GM12878 (cell line): ENCODE measurements at regions not wholly inside any gene's neighbourhood (a gene's known extent, or its start where the extent isn't known, plus 50 kb on each side); places are given as distances from the start of the nearest gene placed in this dataset.

Experiments used
- ATAC-seq: fragments of 200-7000 bp; cut with Tn5 transposase; 3 replicates; pipeline ENCODE4 v1.9.1; 2020; ENCODE audit warnings: mild to moderate bottlenecking, moderate library complexity
- BruUV-seq: library from RNA; stranded (reverse); fragments of 400-500 nt; replicated peaks from 2 replicates; lab custom pipeline; 2021; lab: Mats Ljungman, UMichigan
- CTCF ChIA-PET: fragments of 300-600 bp; sonication (Branson Sonifier 250); formaldehyde crosslinking; extraction: SDS; loops from one replicate; lab custom pipeline; 2021; ENCODE audit warnings: inconsistent platforms; lab: Yijun Ruan, JAX
- POLR2A ChIA-PET: fragments of 350-600 bp; formaldehyde crosslinking; extraction: SDS; loops from one replicate; lab custom pipeline; 2021; ENCODE audit warnings: inconsistent platforms; lab: Charles Lee
- RAD21 ChIA-PET: fragments of 300-600 bp; sonication (Branson Sonifier 250); formaldehyde crosslinking; loops from one replicate; lab custom pipeline; 2023; ENCODE audit warnings: antibody characterized with exemption; ENCODE audit not compliant: unreplicated experiment; lab: Charles Lee
- SMC1A ChIA-PET: fragments of 300-600 bp; sonication (Branson Sonifier 250); formaldehyde crosslinking; loops from one replicate; lab custom pipeline; 2023; ENCODE audit not compliant: unreplicated experiment, uncharacterized antibody; lab: Charles Lee
- DNase-seq: peaks from one replicate; pipeline ENCODE4 v3.0.0-alpha.2; 2011; ENCODE audit warnings: low read depth, low spot score
- FAIRE-seq: peaks from 3 replicates; lab custom pipeline; 2011; peaks lifted over from hg19 to GRCh38; lab: Jason Lieb, UNC
- H2AFZ ChIP-seq: 2 replicates; pipeline ENCODE4 v1.6.0; 2011; ENCODE audit warnings: low read depth, low read length, control low read depth; ENCODE audit not compliant: control insufficient read depth
- H3K27ac ChIP-seq: 2 replicates; pipeline ENCODE4 v1.5.1; 2011; ENCODE audit warnings: control low read depth; ENCODE audit not compliant: control insufficient read depth, insufficient read depth
- H3K27me3 ChIP-seq, 2 experiments: replicated peaks in 1 of 2; 2 replicates each; pipeline versions ENCODE4 v1.6.0 to v1.6.1; 2011; ENCODE audit warnings: low read length in 1 of 2; ENCODE audit not compliant: control insufficient read depth in 2 of 2, insufficient read depth in 2 of 2
- H3K36me3 ChIP-seq, 2 experiments: 2 replicates each; pipeline ENCODE4 v1.5.1; 2011; ENCODE audit warnings: low read length in 1 of 2; ENCODE audit not compliant: control insufficient read depth in 2 of 2, insufficient read depth in 2 of 2
- H3K4me1 ChIP-seq: 2 replicates; pipeline ENCODE4 v1.6.1; 2011; ENCODE audit warnings: mild to moderate bottlenecking, low read length, moderate library complexity, mixed read lengths; ENCODE audit not compliant: control insufficient read depth, insufficient read depth
- H3K4me2 ChIP-seq: 2 replicates; pipeline ENCODE4 v1.6.0; 2011; ENCODE audit warnings: control low read depth; ENCODE audit not compliant: control insufficient read depth, insufficient read depth
- H3K4me3 ChIP-seq: fragments of 200-600 bp; sonication (generic); 2 replicates; pipeline ENCODE4 v1.5.1; 2016
- H3K79me2 ChIP-seq: 2 replicates; pipeline ENCODE4 v1.6.0; 2011; ENCODE audit warnings: low read length; ENCODE audit not compliant: control insufficient read depth, insufficient read depth
- H3K9ac ChIP-seq: 2 replicates; pipeline ENCODE4 v1.8.0; 2011; ENCODE audit warnings: low read length, control low read depth, mixed read lengths; ENCODE audit not compliant: control insufficient read depth, insufficient read depth
- H3K9me3 ChIP-seq: replicated peaks from 3 replicates; pipeline ENCODE4 v1.5.1; 2011; ENCODE audit warnings: mild to moderate bottlenecking, low read length; ENCODE audit not compliant: control insufficient read depth, insufficient read depth
- H4K20me1 ChIP-seq: 2 replicates; pipeline ENCODE4 v1.6.0; 2011; ENCODE audit not compliant: control insufficient read depth, insufficient read depth
- ATF3 ChIP-seq: IDR thresholded peaks from 2 replicates; pipeline ENCODE4 v1.6.1; 2011; ENCODE audit warnings: low read depth, mild to moderate bottlenecking, low read length, moderate library complexity, borderline replicate concordance; ENCODE audit errors: extremely low read depth
- CEBPB ChIP-seq, 2 experiments: fragments of 150-350 bp in 1 of 2; IDR thresholded peaks; 2 replicates each; pipeline ENCODE4 v1.6.1; 2012 to 2014; ENCODE audit warnings: low read depth in 2 of 2, low read length in 2 of 2, borderline replicate concordance in 1 of 2, inconsistent platforms in 1 of 2
- EZH2 ChIP-seq: IDR thresholded peaks from 2 replicates; pipeline ENCODE4 v1.6.1; 2012; ENCODE audit warnings: low read depth, mild to moderate bottlenecking, control low read depth, inconsistent platforms, low read length, borderline replicate concordance; ENCODE audit not compliant: control insufficient read depth
- HDGF ChIP-seq: fragments of 450-650 bp; IDR thresholded peaks from 2 replicates; pipeline ENCODE4 v1.6.1; 2016; ENCODE audit warnings: antibody characterized with exemption
- HSF1 ChIP-seq: fragments of 150-350 bp; IDR thresholded peaks from 2 replicates; pipeline ENCODE4 v1.6.1; 2014; ENCODE audit warnings: mild to moderate bottlenecking, low read depth, low read length
- MEF2A ChIP-seq: IDR thresholded peaks from 2 replicates; pipeline ENCODE4 v1.6.1; 2011; ENCODE audit warnings: low read depth, mild to moderate bottlenecking, low read length, moderate library complexity; ENCODE audit not compliant: insufficient read depth
- TARDBP ChIP-seq: IDR thresholded peaks from 2 replicates; pipeline ENCODE4 v1.6.1; 2016; ENCODE audit warnings: borderline replicate concordance
- ZBED1 ChIP-seq: IDR thresholded peaks from 2 replicates; pipeline ENCODE4 v1.6.1; 2016; ENCODE audit warnings: borderline replicate concordance
- WGBS: methylation state at CpG from one replicate; pipeline ENCODE4 v1.1.6; 2016; ENCODE audit warnings: low lambda C conversion rate; ENCODE audit not compliant: insufficient replicate concordance, insufficient coverage; ENCODE audit errors: missing lambda C conversion rate; 5-methylcytosine and 5-hydroxymethylcytosine counted together
- in situ Hi-C: fragments of 300-500 bp; cut with MboI; formaldehyde crosslinking; loops from 9 replicates; pipeline ENCODE4 v1.14.3; 2018; ENCODE audit warnings: mixed read lengths
- intact Hi-C: fragments of 100-400 bp; cut with micrococcal nuclease; formaldehyde crosslinking; loops from one replicate; pipeline ENCODE4 v1.14.2; 2022; ENCODE audit not compliant: unreplicated experiment
- TF ChIP-seq, protein P1 (sequence below): fragments of 450-650 bp; IDR thresholded peaks from 2 replicates; pipeline ENCODE4 v1.6.1; 2017; ENCODE audit warnings: mild to moderate bottlenecking, low read depth, inconsistent platforms; ENCODE audit not compliant: poor library complexity, severe bottlenecking

DNA sequence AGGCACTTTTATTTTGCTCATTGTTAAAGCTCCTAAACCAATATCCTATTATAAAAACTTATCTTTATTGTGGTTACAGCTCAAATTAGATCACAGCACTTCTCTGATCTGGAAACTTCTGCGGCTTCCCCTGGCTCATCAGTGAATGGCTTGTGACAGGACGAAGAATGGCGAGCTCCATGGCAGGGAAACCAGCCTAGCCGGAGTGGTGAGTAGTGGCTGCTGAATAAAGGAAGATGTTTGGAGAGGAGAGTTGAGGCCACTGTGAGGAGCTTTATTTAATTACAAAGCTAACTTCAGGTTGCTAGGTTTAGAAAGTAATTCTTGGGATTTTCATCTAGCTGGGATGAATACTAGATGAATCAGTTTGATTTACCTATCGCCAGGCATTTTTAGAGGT is 213.5 kb downstream of the CYRIA start:
- Histone ChIP-seq H3K4me1 (no peaks in the 10 kb centered on the region), H3K9ac (no peak overlapping the region), H3K4me2 (no peak overlapping the region), H3K27ac (no peak overlapping the region), H3K27me3 (no peaks in the 10 kb centered on the region), H3K9me3 (no peaks in the 10 kb centered on the region), H4K20me1 (no peaks in the 10 kb centered on the region), H2AFZ (no peak overlapping the region), H3K4me3 (no peak overlapping the region), H3K36me3 (no peaks in the 10 kb centered on the region), H3K79me2 (no peaks in the 10 kb centered on the region)
- in situ Hi-C loops: no loop called here
- DNase-seq (no peak), ATAC-seq (no peak), FAIRE-seq (no peak)
- intact Hi-C loops: no loop called here
- 34% methylated on average over 5 of the region's 5 CpGs for WGBS
- TF ChIP-seq CEBPB (IDR thresholded peaks at IDR 0.05; ENCODE audit: borderline replicate concordance in 1 of 2, low read depth in 2 of 2, low read length in 2 of 2) (no peak), ATF3 (no peak), EZH2 (no peak), ZBED1 (no peak), MEF2A (no peak), TARDBP (no peak), HDGF (no peak), HSF1 (no peak)
- TF ChIP-seq, protein P1, sequence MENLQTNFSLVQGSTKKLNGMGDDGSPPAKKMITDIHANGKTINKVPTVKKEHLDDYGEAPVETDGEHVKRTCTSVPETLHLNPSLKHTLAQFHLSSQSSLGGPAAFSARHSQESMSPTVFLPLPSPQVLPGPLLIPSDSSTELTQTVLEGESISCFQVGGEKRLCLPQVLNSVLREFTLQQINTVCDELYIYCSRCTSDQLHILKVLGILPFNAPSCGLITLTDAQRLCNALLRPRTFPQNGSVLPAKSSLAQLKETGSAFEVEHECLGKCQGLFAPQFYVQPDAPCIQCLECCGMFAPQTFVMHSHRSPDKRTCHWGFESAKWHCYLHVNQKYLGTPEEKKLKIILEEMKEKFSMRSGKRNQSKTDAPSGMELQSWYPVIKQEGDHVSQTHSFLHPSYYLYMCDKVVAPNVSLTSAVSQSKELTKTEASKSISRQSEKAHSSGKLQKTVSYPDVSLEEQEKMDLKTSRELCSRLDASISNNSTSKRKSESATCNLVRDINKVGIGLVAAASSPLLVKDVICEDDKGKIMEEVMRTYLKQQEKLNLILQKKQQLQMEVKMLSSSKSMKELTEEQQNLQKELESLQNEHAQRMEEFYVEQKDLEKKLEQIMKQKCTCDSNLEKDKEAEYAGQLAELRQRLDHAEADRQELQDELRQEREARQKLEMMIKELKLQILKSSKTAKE: no peak
- ChIA-PET POLR2A (no interaction called here), SMC1A (interaction anchor here (0.9 kb wide), 1 partner anchor 26 kb away, joined by 3 read pairs; no protein-coding TSS in a partner anchor), RAD21 (no interaction called here), CTCF (no interaction called here)
- BruUV-seq: no TSS peak
